ENCODE measurements at regions not wholly inside any gene's neighbourhood (a gene's known extent, or its start where the extent isn't known, plus 50 kb on each side); places are given as distances from the start of the nearest gene placed in this dataset.

DNA sequence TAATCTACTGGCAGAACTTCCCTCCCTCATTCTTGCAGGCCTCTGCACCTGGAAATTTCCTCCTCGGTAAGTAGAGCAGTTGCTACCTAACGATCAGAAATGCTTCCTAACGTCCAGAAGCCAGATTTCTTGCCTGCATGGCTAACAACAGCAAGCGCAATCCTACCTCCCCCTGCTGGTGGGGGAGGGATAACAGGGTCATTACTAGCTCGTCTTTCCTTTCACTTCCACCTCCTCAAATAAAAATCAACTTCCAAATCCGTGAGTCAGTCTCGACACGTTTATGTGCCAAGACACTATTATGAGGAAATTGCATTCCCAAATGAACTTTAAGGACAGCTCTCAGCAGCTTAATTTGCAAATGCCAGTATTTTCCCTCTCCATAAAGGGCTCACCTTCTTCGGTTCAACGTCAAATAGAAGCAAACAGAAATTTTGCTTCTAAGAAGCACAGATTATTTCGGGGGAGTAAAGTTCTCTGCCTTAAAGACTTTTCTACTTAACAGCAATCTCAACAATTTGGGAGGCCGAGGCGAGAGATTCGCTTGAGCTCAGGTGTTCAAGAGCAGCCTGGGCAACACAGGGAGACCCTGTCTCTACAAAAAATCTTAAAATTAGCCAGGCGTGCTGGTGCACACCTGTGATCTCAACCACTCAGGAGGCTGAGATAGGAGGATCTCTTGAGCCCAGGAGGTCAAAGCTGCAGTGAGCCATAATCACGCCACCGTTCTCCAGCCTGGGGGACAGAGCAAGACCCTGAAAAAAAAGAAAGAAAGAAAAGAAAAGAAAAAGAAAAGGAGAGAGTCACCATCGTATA is 188.6 kb upstream of the PSMD7 start:
- TF ChIP-seq SIN3A (IDR thresholded peaks at IDR 0.05; ENCODE audit: borderline replicate concordance, insufficient read depth, low read depth, low read length), result no peak
- no peak for TF ChIP-seq POLR2AphosphoS5 (IDR thresholded peaks at IDR 0.05; ENCODE audit: low read depth, low read length)
- peak; percentile 77 for TF ChIP-seq CTCF (IDR thresholded peaks at IDR 0.05)
- TF ChIP-seq TCF7L2 (IDR thresholded peaks at IDR 0.05; ENCODE audit: low read depth, low read length), result no peak

Data from Panc1 (cell line).